Hepatocyte (in vitro differentiated cells): ENCODE measurements at regions not wholly inside any gene's neighbourhood (a gene's known extent, or its start where the extent isn't known, plus 50 kb on each side); places are given as distances from the start of the nearest gene placed in this dataset.

Source experiments
- DNase-seq: peaks from one replicate; pipeline ENCODE4 v3.0.0-alpha.2; 2016; ENCODE audit warnings: low spot score
- H2AFZ ChIP-seq: fragments of 200-600 bp; sonication (generic); 2 replicates; pipeline ENCODE4 v1.6.0; 2016; ENCODE audit warnings: antibody characterized with exemption, mild to moderate bottlenecking
- H3K27ac ChIP-seq: fragments of 200-600 bp; sonication (generic); 2 replicates; pipeline ENCODE4 v1.5.1; 2016; ENCODE audit warnings: mild to moderate bottlenecking
- H3K27me3 ChIP-seq: fragments of 200-600 bp; sonication (generic); 2 replicates; pipeline ENCODE4 v1.6.1; 2016
- H3K36me3 ChIP-seq: fragments of 200-600 bp; sonication (generic); replicated peaks from 2 replicates; pipeline ENCODE4 v1.5.1; 2016; ENCODE audit warnings: low read depth; ENCODE audit not compliant: insufficient read depth
- H3K4me1 ChIP-seq: fragments of 200-600 bp; sonication (generic); 2 replicates; pipeline ENCODE4 v1.5.1; 2016; ENCODE audit warnings: mild to moderate bottlenecking, moderate library complexity; ENCODE audit not compliant: insufficient read depth
- H3K4me2 ChIP-seq: fragments of 200-600 bp; sonication (generic); 2 replicates; pipeline ENCODE4 v1.6.0; 2016
- H3K4me3 ChIP-seq: fragments of 200-600 bp; sonication (generic); 2 replicates; pipeline ENCODE4 v1.5.1; 2016; ENCODE audit warnings: mild to moderate bottlenecking
- H3K79me2 ChIP-seq: fragments of 200-600 bp; sonication (generic); 2 replicates; pipeline ENCODE4 v1.6.0; 2017; ENCODE audit warnings: mild to moderate bottlenecking
- H3K9me2 ChIP-seq: fragments of 200-600 bp; sonication (generic); replicated peaks from 2 replicates; pipeline ENCODE4 v1.6.0; 2017; ENCODE audit warnings: mild to moderate bottlenecking; ENCODE audit not compliant: insufficient read depth
- H3K9me3 ChIP-seq: fragments of 200-600 bp; sonication (generic); 2 replicates; pipeline ENCODE4 v1.5.1; 2016; ENCODE audit warnings: low read depth, mild to moderate bottlenecking
- H4K20me1 ChIP-seq: fragments of 200-600 bp; sonication (generic); 2 replicates; pipeline ENCODE4 v1.6.0; 2016; ENCODE audit warnings: mild to moderate bottlenecking; ENCODE audit not compliant: insufficient read depth, poor library complexity, severe bottlenecking
- CTCF ChIP-seq: fragments of 200-600 bp; sonication (generic); IDR thresholded peaks from 2 replicates; pipeline ENCODE4 v1.5.1; 2016; ENCODE audit warnings: antibody characterized with exemption, mild to moderate bottlenecking; ENCODE audit not compliant: poor library complexity
- EZH2 ChIP-seq: fragments of 200-600 bp; sonication (generic); IDR thresholded peaks from 2 replicates; pipeline ENCODE4 v1.6.1; 2016; ENCODE audit warnings: antibody characterized with exemption, mild to moderate bottlenecking, borderline replicate concordance
- EZH2phosphoT487 ChIP-seq: fragments of 200-600 bp; sonication (generic); IDR thresholded peaks from one replicate; pipeline ENCODE4 v1.6.1; 2018; ENCODE audit warnings: antibody characterized with exemption, mild to moderate bottlenecking, low read depth, moderate library complexity; ENCODE audit not compliant: unreplicated experiment, severe bottlenecking
- WGBS: methylation state at CpG from one replicate; pipeline ENCODE4 v1.1.6; 2016; ENCODE audit warnings: low lambda C conversion rate; ENCODE audit errors: missing lambda C conversion rate; 5-methylcytosine and 5-hydroxymethylcytosine counted together

DNA sequence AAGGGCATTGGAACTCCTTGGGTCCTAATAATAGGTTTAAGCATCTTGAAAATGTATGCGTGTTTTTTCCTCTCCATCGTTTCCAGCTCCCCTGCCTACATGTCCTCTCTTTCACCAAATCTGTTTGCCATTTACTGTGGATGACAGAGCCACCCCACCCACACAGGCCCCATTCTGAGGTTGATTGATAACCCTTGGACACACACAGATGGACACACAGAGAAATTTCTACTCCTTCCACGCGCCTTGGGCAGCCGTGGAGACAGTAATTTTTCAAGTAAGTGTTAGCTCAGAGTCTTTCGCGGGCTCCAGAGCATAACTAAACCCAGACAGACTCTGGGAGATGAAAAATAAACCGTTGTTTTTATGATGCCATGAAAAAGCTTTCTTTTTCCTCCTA is 103.3 kb upstream of the NLRP1 start:
- 90% methylated on average over 8 of the region's 8 CpGs for WGBS
- DNase-seq, result no peak
- Histone ChIP-seq H3K4me1 (no peaks in the 10 kb centered on the region), H3K4me3 (no peak overlapping the region), H4K20me1 (no peaks in the 10 kb centered on the region), H3K4me2 (no peak overlapping the region), H2AFZ (no peak overlapping the region), H3K79me2 (no peaks in the 10 kb centered on the region), H3K9me3 (no peaks in the 10 kb centered on the region), H3K27me3 (no peaks in the 10 kb centered on the region), H3K9me2 (no peaks in the 10 kb centered on the region), H3K36me3 (no peaks in the 10 kb centered on the region), H3K27ac (no peak overlapping the region)
- no peak for TF ChIP-seq EZH2phosphoT487
- no peak for TF ChIP-seq CTCF
- TF ChIP-seq EZH2, result no peak

GRCh38 chr17:5693821-5694220 is 109.5 kb upstream of the NLRP1 start:
- Histone ChIP-seq H3K4me1 (no peaks in the 10 kb centered on the region), H3K9me3 (no peaks in the 10 kb centered on the region), H2AFZ (no peak overlapping the region), H3K4me3 (no peak overlapping the region), H3K36me3 (no peaks in the 10 kb centered on the region), H3K27ac (no peak overlapping the region), H3K9me2 (no peaks in the 10 kb centered on the region), H4K20me1 (no peaks in the 10 kb centered on the region), H3K27me3 (no peaks in the 10 kb centered on the region), H3K79me2 (no peaks in the 10 kb centered on the region), H3K4me2 (no peak overlapping the region)
- DNase-seq, result no peak
- TF ChIP-seq CTCF (no peak), EZH2phosphoT487 (no peak), EZH2 (no peak)
- WGBS, result 79% methylated on average over 2 of the region's 9 CpGs

GRCh38 chr17:5694551-5694950 is 110.2 kb upstream of the NLRP1 start:
- no peak for TF ChIP-seq EZH2phosphoT487
- TF ChIP-seq CTCF, result no peak
- TF ChIP-seq EZH2, result no peak
- H3K4me3 ChIP-seq, result no peak overlapping the region
- no peak overlapping the region for H2AFZ ChIP-seq
- H3K4me1 ChIP-seq, result no peaks in the 10 kb centered on the region
- no peak for DNase-seq
- H3K27ac ChIP-seq, result no peak overlapping the region
- no peaks in the 10 kb centered on the region for H3K79me2 ChIP-seq
- no peaks in the 10 kb centered on the region for H4K20me1 ChIP-seq
- no peak overlapping the region for H3K4me2 ChIP-seq
- H3K9me2 ChIP-seq, result no peaks in the 10 kb centered on the region
- H3K9me3 ChIP-seq, result no peaks in the 10 kb centered on the region
- H3K36me3 ChIP-seq, result no peaks in the 10 kb centered on the region
- H3K27me3 ChIP-seq, result no peaks in the 10 kb centered on the region
- WGBS, result 43% methylated on average over 6 of the region's 8 CpGs

- 64% methylated on average over 3 of the region's 3 CpGs for WGBS
- no peaks in the 10 kb centered on the region for H3K79me2 ChIP-seq
- H3K9me2 ChIP-seq, result no peaks in the 10 kb centered on the region
- no peak overlapping the region for H3K4me3 ChIP-seq
- H3K9me3 ChIP-seq, result no peaks in the 10 kb centered on the region
- H2AFZ ChIP-seq, result no peak overlapping the region
- no peak overlapping the region for H3K4me2 ChIP-seq
- no peaks in the 10 kb centered on the region for H3K4me1 ChIP-seq
- TF ChIP-seq EZH2 (no peak), EZH2phosphoT487 (no peak), CTCF (no peak)
- no peaks in the 10 kb centered on the region for H3K27me3 ChIP-seq
- no peaks in the 10 kb centered on the region for H3K36me3 ChIP-seq
- no peak for DNase-seq
- H3K27ac ChIP-seq, result no peak overlapping the region
- H4K20me1 ChIP-seq, result no peaks in the 10 kb centered on the region
Measured at GRCh38 chr17:5695480-5695879, 111.2 kb upstream of the NLRP1 start.
